ENCODE measurements at regions not wholly inside any gene's neighbourhood (a gene's known extent, or its start where the extent isn't known, plus 50 kb on each side); places are given as distances from the start of the nearest gene placed in this dataset.

- intact Hi-C loops (cut with DNase I) = no loop called here
- Histone ChIP-seq H3K36me3 (replicated peaks in 1 of 2; ENCODE audit: insufficient read depth in 1 of 2, low read depth in 2 of 2) (no peaks in the 10 kb centered on the region), H3K27ac (no peak overlapping the region), H3K27me3 (no peaks in the 10 kb centered on the region), H3K9me3 (no peaks in the 10 kb centered on the region), H3K4me1 (peaks cover 14% of the 10 kb centered on the region), H3K4me3 (no peak overlapping the region)
- DNase-seq = no peak
- WGBS, 2 donors = 64 to 70% methylated on average over 13 of the region's 13 CpGs
- ATAC-seq = no peak
- TF ChIP-seq CTCF (IDR thresholded peaks at IDR 0.05) = no peak
- TF ChIP-seq POLR2A (IDR thresholded peaks at IDR 0.05) = no peak
Observed at GRCh38 chr5:89377767-89378455, 494.9 kb upstream of the MEF2C start.

GRCh38 chr5:89374818-89375521 lies 492.0 kb upstream of the MEF2C start:
- TF ChIP-seq POLR2A (IDR thresholded peaks at IDR 0.05) = no peak
- TF ChIP-seq CTCF (IDR thresholded peaks at IDR 0.05) = no peak
- Histone ChIP-seq H3K27ac (no peak overlapping the region), H3K4me1 (peaks cover 14% of the 10 kb centered on the region), H3K27me3 (no peaks in the 10 kb centered on the region), H3K9me3 (no peaks in the 10 kb centered on the region), H3K36me3 (replicated peaks in 1 of 2; ENCODE audit: insufficient read depth in 1 of 2, low read depth in 2 of 2) (no peaks in the 10 kb centered on the region), H3K4me3 (no peak overlapping the region)
- DNase-seq (no peak), ATAC-seq (no peak)
- intact Hi-C loops (cut with DNase I) = no loop called here

- Histone ChIP-seq H3K36me3 (replicated peaks in 1 of 2; ENCODE audit: insufficient read depth in 1 of 2, low read depth in 2 of 2) (no peaks in the 10 kb centered on the region), H3K9me3 (no peaks in the 10 kb centered on the region), H3K27ac (no peak overlapping the region), H3K27me3 (no peaks in the 10 kb centered on the region), H3K4me3 (no peak overlapping the region), H3K4me1 (peaks cover 14% of the 10 kb centered on the region)
- TF ChIP-seq POLR2A (IDR thresholded peaks at IDR 0.05) = no peak
- TF ChIP-seq CTCF (IDR thresholded peaks at IDR 0.05) = no peak
- intact Hi-C loops (cut with DNase I) = no loop called here
- DNase-seq (peak; percentile 23 to 67 (median 29)), ATAC-seq (no peak)
- 64 to 76% methylated on average over 1 of the region's 1 CpG for WGBS, 2 donors
Observed at GRCh38 chr5:89374144-89374784, 491.3 kb upstream of the MEF2C start.

- WGBS, 2 donors = 89 to 92% methylated on average over 1 of the region's 1 CpG
- TF ChIP-seq CTCF (IDR thresholded peaks at IDR 0.05) (no peak), POLR2A (IDR thresholded peaks at IDR 0.05) (no peak)
- H3K36me3 ChIP-seq (replicated peaks in 1 of 2; ENCODE audit: insufficient read depth in 1 of 2, low read depth in 2 of 2) = no peaks in the 10 kb centered on the region
- no peaks in the 10 kb centered on the region for H3K27me3 ChIP-seq
- intact Hi-C loops (cut with DNase I) = no loop called here
- H3K4me3 ChIP-seq = no peak overlapping the region
- H3K4me1 ChIP-seq = peaks cover 14% of the 10 kb centered on the region
- DNase-seq = no peak
- H3K9me3 ChIP-seq = no peaks in the 10 kb centered on the region
- ATAC-seq = no peak
- H3K27ac ChIP-seq = no peak overlapping the region
Observed at GRCh38 chr5:89372176-89372575, 489.2 kb upstream of the MEF2C start.
